RCC 7860 (cell line): ENCODE measurements at regions not wholly inside any gene's neighbourhood (a gene's known extent, or its start where the extent isn't known, plus 50 kb on each side); places are given as distances from the start of the nearest gene placed in this dataset.

Source experiments
- DNase-seq: peaks from one replicate; pipeline ENCODE4 v3.0.0-alpha.2; 2015; ENCODE audit warnings: low spot score
- FAIRE-seq: peaks from 2 replicates; lab custom pipeline; 2012; peaks lifted over from hg19 to GRCh38; lab: Jason Lieb, UNC

DNA sequence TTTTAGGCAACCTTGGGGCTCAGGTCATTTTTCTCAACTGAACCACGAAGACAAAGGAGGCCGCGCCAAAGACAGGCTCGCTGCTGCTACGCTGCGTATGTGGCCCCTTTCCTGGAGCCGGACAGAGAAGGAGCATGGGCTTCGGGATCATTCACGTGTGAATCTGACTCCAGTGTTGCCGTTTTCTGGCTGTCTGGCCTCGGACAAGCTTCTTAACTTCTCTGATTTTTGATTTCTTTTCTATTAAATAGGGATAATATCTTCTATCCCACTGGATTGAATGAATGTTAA is 50.8 kb upstream of the ZNF366 start:
- FAIRE-seq (no peak), DNase-seq (no peak)

DNA sequence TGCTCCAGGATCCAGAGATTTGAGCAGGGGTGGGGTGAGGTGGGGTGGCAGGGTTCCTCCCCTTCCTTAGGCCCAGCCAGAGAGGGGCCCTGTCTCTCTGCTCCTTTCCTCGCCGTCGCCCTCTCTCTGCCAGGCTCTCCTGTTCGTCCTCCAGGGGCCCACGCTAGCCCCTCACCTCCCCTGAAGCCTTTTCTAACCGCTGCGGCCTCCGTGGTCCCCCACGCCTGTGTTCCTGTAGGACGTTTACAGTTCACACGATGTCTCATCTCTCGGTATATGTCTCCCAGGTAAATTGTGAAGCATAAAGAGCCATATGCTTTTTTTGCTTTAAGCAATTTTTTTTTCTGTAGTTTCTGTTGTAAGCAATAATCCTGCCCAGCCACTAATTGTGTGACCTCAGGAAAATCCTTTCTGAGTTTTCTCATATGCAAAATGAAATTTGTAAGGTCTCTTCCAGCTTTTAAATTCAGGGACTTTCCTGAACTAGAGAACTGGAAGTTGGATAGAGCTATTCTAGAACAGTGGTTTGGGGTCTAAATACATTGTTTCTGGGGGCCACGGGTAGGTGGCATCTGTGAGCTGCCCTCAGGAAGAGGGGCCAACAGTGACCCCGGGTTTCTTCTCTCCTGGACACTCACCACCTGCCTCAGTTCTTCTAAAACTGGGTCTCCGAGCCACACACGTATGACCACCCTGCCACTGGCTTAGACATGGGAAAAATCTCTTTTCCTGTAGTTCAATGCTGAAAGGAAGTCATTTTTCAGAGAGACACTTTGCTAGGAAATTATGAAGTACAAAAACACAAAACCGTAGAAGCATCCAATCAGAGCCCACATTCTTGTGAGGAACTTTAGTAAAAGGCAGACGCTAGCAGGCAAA is 50.2 kb upstream of the ZNF366 start:
- no peak for FAIRE-seq

More for the DNA sequence above, 50.2 kb upstream of the ZNF366 start:
- DNase-seq: no peak
